H9 (cell line): ENCODE measurements at regions not wholly inside any gene's neighbourhood (a gene's known extent, or its start where the extent isn't known, plus 50 kb on each side); places are given as distances from the start of the nearest gene placed in this dataset.

ENCODE experiments used
- DNase-seq: peaks from one replicate; pipeline ENCODE4 v3.0.0-alpha.2; 2017
- H2AFZ ChIP-seq: one replicate; pipeline ENCODE4 v1.6.1; 2013; ENCODE audit warnings: mild to moderate bottlenecking, low read length, control low read depth, moderate library complexity
- H2AK5ac ChIP-seq: 2 replicates; pipeline ENCODE4 v1.6.1; 2013; ENCODE audit warnings: low read length, control low read depth, mixed read lengths; ENCODE audit not compliant: insufficient read length
- H2BK120ac ChIP-seq: one replicate; pipeline ENCODE4 v1.6.1; 2013; ENCODE audit warnings: low read depth, mild to moderate bottlenecking, low read length, control low read depth, inconsistent platforms; ENCODE audit not compliant: poor library complexity, severe bottlenecking
- H2BK12ac ChIP-seq: 2 replicates; pipeline ENCODE4 v1.6.1; 2013; ENCODE audit warnings: low read length, control low read depth, mixed read lengths, low read depth; ENCODE audit not compliant: insufficient read length
- H2BK15ac ChIP-seq: 2 replicates; pipeline ENCODE4 v1.6.1; 2013; ENCODE audit warnings: low read depth, low read length, control low read depth
- H2BK20ac ChIP-seq: one replicate; pipeline ENCODE4 v1.6.1; 2013; ENCODE audit warnings: low read depth, mild to moderate bottlenecking, low read length, control low read depth, inconsistent platforms; ENCODE audit not compliant: poor library complexity, severe bottlenecking
- H2BK5ac ChIP-seq: 2 replicates; pipeline ENCODE4 v1.6.1; 2013; ENCODE audit warnings: low read length, control low read depth, mixed read lengths; ENCODE audit not compliant: insufficient read length
- H3K14ac ChIP-seq: 2 replicates; pipeline ENCODE4 v1.6.1; 2013; ENCODE audit warnings: low read length, control low read depth; ENCODE audit not compliant: insufficient read depth
- H3K18ac ChIP-seq: 2 replicates; pipeline ENCODE4 v1.6.1; 2013; ENCODE audit warnings: low read depth, mild to moderate bottlenecking, mixed read lengths, low read length, control low read depth; ENCODE audit not compliant: insufficient read length
- H3K23ac ChIP-seq: 2 replicates; pipeline ENCODE4 v1.6.1; 2013; ENCODE audit warnings: low read length, control low read depth, mixed read lengths, low read depth; ENCODE audit not compliant: insufficient read length
- H3K23me2 ChIP-seq: 2 replicates; pipeline ENCODE4 v1.6.1; 2013; ENCODE audit warnings: low read depth, mild to moderate bottlenecking, mixed read lengths, low read length, control low read depth; ENCODE audit not compliant: insufficient read length, poor library complexity, severe bottlenecking
- H3K27ac ChIP-seq: 2 replicates; pipeline ENCODE4 v1.5.1; 2013; ENCODE audit warnings: low read length, control low read depth, mixed read lengths, low read depth; ENCODE audit not compliant: insufficient read length
- H3K27me3 ChIP-seq: 2 replicates; pipeline ENCODE4 v1.6.1; 2013; ENCODE audit warnings: low read length, control low read depth, inconsistent platforms; ENCODE audit not compliant: insufficient read depth
- H3K4ac ChIP-seq: 2 replicates; pipeline ENCODE4 v1.6.1; 2013; ENCODE audit warnings: low read depth, mild to moderate bottlenecking, control low read depth, inconsistent platforms, low read length, moderate library complexity
- H3K4me1 ChIP-seq: 2 replicates; pipeline ENCODE4 v1.6.1; 2013; ENCODE audit warnings: low read length, control low read depth, inconsistent platforms; ENCODE audit not compliant: insufficient read depth
- H3K4me2 ChIP-seq: 2 replicates; pipeline ENCODE4 v1.6.1; 2013; ENCODE audit warnings: low read length, control low read depth, mixed read lengths; ENCODE audit not compliant: insufficient read length, insufficient read depth
- H3K56ac ChIP-seq: 2 replicates; pipeline ENCODE4 v1.6.1; 2013; ENCODE audit warnings: low read depth, mild to moderate bottlenecking, mixed read lengths, low read length, control low read depth; ENCODE audit not compliant: insufficient read length
- H3K79me1 ChIP-seq: 2 replicates; pipeline ENCODE4 v1.6.1; 2013; ENCODE audit warnings: low read depth, mild to moderate bottlenecking, moderate library complexity, low read length, control low read depth, inconsistent platforms; ENCODE audit not compliant: insufficient read depth, poor library complexity, severe bottlenecking
- H3K79me2 ChIP-seq: 2 replicates; pipeline ENCODE4 v1.6.1; 2013; ENCODE audit warnings: low read length, control low read depth, inconsistent platforms; ENCODE audit not compliant: insufficient read depth
- H3K9ac ChIP-seq: 2 replicates; pipeline ENCODE4 v1.6.1; 2013; ENCODE audit warnings: low read length, control low read depth, mixed read lengths; ENCODE audit not compliant: insufficient read length; ENCODE audit errors: extremely low read depth
- H3K9me3 ChIP-seq: one replicate; pipeline ENCODE4 v1.6.1; 2013; ENCODE audit warnings: low read depth, low read length, inconsistent platforms; ENCODE audit not compliant: control insufficient read depth
- H3T11ph ChIP-seq: one replicate; pipeline ENCODE4 v1.6.1; 2013; ENCODE audit warnings: mild to moderate bottlenecking, low read length, control low read depth, inconsistent platforms
- H4K20me1 ChIP-seq: one replicate; pipeline ENCODE4 v1.6.1; 2013; ENCODE audit not compliant: control insufficient read depth, insufficient read length, insufficient read depth
- H4K5ac ChIP-seq: 2 replicates; pipeline ENCODE4 v1.6.1; 2013; ENCODE audit warnings: low read depth, mild to moderate bottlenecking, mixed read lengths, low read length, control low read depth; ENCODE audit not compliant: insufficient read length
- H4K8ac ChIP-seq: replicated peaks from 2 replicates; pipeline ENCODE4 v1.6.1; 2013; ENCODE audit warnings: low read length, control low read depth, mixed read lengths, low read depth; ENCODE audit not compliant: insufficient read length
- H4K91ac ChIP-seq: 2 replicates; pipeline ENCODE4 v1.6.1; 2013; ENCODE audit warnings: low read depth, mild to moderate bottlenecking, moderate library complexity, mixed read lengths, low read length, control low read depth; ENCODE audit not compliant: insufficient read length
- H3K27ac Mint-ChIP-seq, 3 experiments: 2 replicates in 2 of 3; 3 replicates in 1 of 3; pipeline ENCODE4 v1.8.0; 2020 to 2021; ENCODE audit warnings: mixed read lengths in 3 of 3, mild to moderate bottlenecking in 1 of 3, moderate library complexity in 1 of 3
- H3K27me3 Mint-ChIP-seq: 2 replicates; pipeline ENCODE4 v1.8.0; 2021; ENCODE audit warnings: low read depth, mild to moderate bottlenecking, moderate library complexity, mixed read lengths
- H3K36me3 Mint-ChIP-seq, 3 experiments: 2 replicates in 2 of 3; 3 replicates in 1 of 3; pipeline ENCODE4 v1.8.0; 2020 to 2021; ENCODE audit warnings: low read depth in 3 of 3, mixed read lengths in 3 of 3; ENCODE audit not compliant: insufficient read depth in 1 of 3
- H3K4me1 Mint-ChIP-seq, 2 experiments: 2 replicates each; pipeline ENCODE4 v1.8.0; 2020; ENCODE audit warnings: mixed read lengths in 2 of 2
- H3K4me3 Mint-ChIP-seq, 2 experiments: 2 replicates in 1 of 2; 3 replicates in 1 of 2; pipeline ENCODE4 v1.8.0; 2020 to 2021; ENCODE audit warnings: mild to moderate bottlenecking in 2 of 2, mixed read lengths in 2 of 2, moderate library complexity in 1 of 2
- H3K9me3 Mint-ChIP-seq, 2 experiments: 2 replicates in 1 of 2; 3 replicates in 1 of 2; pipeline ENCODE4 v1.8.0; 2020; ENCODE audit warnings: mild to moderate bottlenecking in 2 of 2, mixed read lengths in 2 of 2, moderate library complexity in 1 of 2
- WGBS: extraction: QIAGEN DNeasy Blood & Tissue Kit; methylation state at CpG from one replicate; pipeline ENCODE4 v1.1.7; 2013; ENCODE audit warnings: missing lambda C conversion rate, low lambda C conversion rate, mixed read lengths; ENCODE audit not compliant: insufficient read length; ENCODE audit errors: extremely low coverage; 5-methylcytosine and 5-hydroxymethylcytosine counted together
- TF ChIP-seq, protein P1 (sequence below): fragments of 200-600 bp; sonication (generic); conservative IDR thresholded peaks from 3 replicates; pipeline ENCODE4 v1.8.0; 2021; ENCODE audit warnings: antibody characterized with exemption, mild to moderate bottlenecking

DNA sequence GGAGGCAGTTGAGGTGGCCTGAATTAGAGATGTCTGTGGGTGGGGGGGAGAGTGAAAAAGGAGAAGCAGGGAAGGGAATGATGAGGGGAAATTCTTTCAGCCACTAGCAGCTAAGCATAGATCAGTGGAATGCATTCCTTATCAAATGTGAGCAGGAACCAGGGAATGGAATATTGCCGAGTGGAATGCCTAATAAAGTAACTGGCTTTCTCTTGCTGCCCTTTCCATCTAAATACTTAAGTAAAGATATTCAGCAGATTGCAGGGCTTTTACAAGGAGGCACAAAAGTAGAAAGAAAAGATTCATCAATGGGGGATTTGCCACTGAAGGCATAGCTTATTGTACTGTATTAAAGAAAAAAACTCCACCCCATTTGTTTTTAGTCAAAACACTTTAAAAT lies 263.0 kb upstream of the RPS6KA3 start:
- Histone ChIP-seq H2BK120ac (no peak overlapping the region), H3K27me3 (no peaks in the 10 kb centered on the region), H3K56ac (no peak overlapping the region), H2BK5ac (no peak overlapping the region), H3K4me1 (no peaks in the 10 kb centered on the region), H3K14ac (no peak overlapping the region), H2AK5ac (no peak overlapping the region), H3K23me2 (no peaks in the 10 kb centered on the region), H3K23ac (no peak overlapping the region), H3K4me2 (no peak overlapping the region), H2BK12ac (no peak overlapping the region), H4K5ac (no peak overlapping the region), H4K20me1 (no peaks in the 10 kb centered on the region), H3K27ac (no peak overlapping the region), H2AFZ (no peak overlapping the region), H3K9ac (no peak overlapping the region), H2BK20ac (no peak overlapping the region), H3K18ac (no peak overlapping the region), H4K8ac (no peak overlapping the region), H2BK15ac (no peak overlapping the region), H4K91ac (no peak overlapping the region), H3K9me3 (peaks cover 14% of the 10 kb centered on the region), H3K4ac (no peak overlapping the region), H3K79me2 (no peaks in the 10 kb centered on the region), H3T11ph (no peak overlapping the region), H3K79me1 (no peaks in the 10 kb centered on the region)
- peaks cover 17% of the 10 kb centered on the region for H3K27me3 Mint-ChIP-seq
- peaks cover 25 to 32% of the 10 kb centered on the region in 2 experiments for H3K4me1 Mint-ChIP-seq
- TF ChIP-seq, protein P1, sequence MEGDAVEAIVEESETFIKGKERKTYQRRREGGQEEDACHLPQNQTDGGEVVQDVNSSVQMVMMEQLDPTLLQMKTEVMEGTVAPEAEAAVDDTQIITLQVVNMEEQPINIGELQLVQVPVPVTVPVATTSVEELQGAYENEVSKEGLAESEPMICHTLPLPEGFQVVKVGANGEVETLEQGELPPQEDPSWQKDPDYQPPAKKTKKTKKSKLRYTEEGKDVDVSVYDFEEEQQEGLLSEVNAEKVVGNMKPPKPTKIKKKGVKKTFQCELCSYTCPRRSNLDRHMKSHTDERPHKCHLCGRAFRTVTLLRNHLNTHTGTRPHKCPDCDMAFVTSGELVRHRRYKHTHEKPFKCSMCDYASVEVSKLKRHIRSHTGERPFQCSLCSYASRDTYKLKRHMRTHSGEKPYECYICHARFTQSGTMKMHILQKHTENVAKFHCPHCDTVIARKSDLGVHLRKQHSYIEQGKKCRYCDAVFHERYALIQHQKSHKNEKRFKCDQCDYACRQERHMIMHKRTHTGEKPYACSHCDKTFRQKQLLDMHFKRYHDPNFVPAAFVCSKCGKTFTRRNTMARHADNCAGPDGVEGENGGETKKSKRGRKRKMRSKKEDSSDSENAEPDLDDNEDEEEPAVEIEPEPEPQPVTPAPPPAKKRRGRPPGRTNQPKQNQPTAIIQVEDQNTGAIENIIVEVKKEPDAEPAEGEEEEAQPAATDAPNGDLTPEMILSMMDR = no peak
- H3K9me3 Mint-ChIP-seq = peaks cover 0 to 32% of the 10 kb centered on the region in 2 experiments; a peak in 3 of 5 replicates
- WGBS = no CpG with 5 or more reads among the region's 1 CpG
- H3K4me3 Mint-ChIP-seq = no peak overlapping the region
- no peaks in the 10 kb centered on the region for H3K36me3 Mint-ChIP-seq
- H3K27ac Mint-ChIP-seq = no peak overlapping the region; a peak in 1 of 7 replicates
- no peak for DNase-seq
